ENCODE measurements at regions not wholly inside any gene's neighbourhood (a gene's known extent, or its start where the extent isn't known, plus 50 kb on each side); places are given as distances from the start of the nearest gene placed in this dataset.
"Not testable (repeated sequence)": the region's sequence is repeated elsewhere in the genome, so short reads cannot be mapped to it uniquely, and the experiment has no call there.

DNA sequence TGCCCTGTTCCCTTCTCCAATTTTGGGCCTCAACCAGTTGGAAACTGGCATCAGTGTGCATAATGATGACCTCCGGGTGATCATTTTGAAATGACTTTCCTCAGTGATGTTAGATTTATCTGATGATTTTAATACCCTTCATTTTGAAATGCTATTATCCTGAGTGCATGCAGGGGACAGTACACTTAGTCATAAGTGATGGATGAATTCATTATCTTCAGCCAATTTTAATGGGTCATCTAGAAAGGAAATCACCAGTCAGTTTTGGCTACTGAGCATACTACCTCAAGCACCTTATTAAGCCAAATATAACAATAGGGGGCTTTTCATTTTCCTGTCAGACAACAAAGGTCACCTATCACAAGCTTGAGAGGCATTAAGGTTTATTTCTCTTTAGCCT lies 118.5 kb upstream of the MIR17HG start:
- DNase-seq, result no peak

DNA sequence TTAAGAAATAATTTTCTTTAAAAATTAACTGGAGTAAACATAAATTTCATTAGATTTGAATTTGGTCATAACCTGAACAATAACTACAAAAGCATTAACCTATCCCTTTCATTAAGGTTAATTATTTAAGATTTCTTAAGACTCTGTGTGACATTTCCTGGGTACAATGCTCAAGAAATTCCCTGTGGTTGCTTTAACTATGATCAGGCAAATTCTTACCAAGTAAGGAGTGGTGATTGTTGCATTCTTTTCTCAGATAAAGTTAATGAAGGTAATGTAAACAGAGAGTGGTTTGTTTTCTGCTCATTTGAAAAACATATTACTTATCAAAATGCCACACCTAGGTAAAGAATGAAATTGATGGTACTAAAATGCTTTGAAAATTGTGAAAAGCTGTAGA lies 114.8 kb upstream of the MIR17HG start:
- no peak for DNase-seq

DNA sequence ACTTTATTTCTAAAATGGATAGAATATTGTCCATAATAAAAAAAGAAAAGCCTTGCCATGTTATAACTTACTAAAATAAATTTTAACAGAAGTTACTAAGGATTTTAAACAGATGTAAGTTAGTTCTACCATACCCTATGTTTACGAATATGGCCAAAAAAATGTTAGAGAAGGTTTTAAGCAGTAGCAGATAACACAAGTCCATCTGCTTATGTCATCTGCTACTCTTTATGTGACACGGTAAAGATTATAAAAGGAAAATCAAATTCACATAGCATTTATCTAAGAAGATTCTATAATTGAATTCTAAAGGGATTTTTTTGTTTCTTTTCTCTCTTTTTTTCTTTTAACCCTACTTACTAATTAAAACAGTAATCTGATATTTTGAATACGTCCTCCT lies 114.2 kb upstream of the MIR17HG start:
- DNase-seq, result no peak

DNA sequence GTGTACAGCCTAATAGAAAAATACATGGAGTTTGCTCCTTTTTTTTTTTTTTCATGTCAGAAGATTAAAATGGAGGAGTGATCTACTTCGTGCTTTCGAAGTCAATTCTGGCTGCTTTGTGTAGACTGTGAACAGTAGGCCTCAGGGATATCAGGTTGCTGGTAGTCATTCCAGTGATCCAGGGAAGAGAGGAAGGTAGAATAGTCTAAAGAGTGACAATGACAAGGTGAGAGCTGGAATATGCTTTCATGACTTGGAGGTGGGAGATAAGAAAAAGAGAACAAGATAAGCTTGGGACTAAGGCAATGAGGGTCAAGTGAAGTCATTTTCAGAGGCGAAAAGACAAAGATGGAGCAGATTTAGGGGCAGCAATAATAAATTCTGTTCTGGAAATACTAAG lies 111.3 kb upstream of the MIR17HG start:
- no peak for DNase-seq

DNA sequence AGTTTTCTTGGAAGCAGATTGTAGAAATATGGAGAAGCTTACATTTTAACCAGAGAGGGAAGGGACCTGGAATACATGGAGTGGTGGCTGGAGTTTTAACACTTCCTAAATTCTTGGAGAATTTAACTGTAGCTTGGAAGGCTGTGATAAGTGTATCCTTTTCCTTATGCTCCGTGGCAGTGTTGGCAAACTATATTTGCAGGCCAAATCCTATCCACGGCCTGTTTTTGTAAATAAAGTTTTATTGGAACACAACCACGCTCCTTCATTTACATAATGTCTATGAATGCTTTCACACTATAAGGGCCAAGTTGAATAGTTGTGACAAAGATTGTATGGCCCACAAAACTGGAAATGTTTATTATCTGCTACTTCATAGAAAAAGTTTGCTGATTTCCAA lies 110.6 kb upstream of the MIR17HG start:
- no peak for DNase-seq

DNA sequence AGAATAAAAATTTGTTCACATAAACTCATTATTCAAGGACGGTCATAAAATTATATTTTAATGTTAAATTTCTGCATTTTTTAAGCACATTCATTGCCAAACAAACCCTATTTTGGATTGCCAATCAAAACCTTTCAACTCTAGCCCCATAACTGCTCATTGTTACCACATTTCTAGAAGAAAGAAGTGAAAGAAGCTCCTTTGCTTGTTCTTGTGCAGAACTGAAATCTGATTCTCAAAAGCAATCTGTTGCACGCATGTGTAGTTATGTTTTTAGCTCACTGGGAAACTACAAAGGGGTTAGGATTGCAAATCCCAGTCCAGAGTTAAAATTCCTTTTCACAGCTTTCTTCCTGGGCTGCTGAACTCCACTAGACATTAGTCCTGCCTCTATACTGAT lies 109.5 kb upstream of the MIR17HG start:
- no peak for DNase-seq

DNA sequence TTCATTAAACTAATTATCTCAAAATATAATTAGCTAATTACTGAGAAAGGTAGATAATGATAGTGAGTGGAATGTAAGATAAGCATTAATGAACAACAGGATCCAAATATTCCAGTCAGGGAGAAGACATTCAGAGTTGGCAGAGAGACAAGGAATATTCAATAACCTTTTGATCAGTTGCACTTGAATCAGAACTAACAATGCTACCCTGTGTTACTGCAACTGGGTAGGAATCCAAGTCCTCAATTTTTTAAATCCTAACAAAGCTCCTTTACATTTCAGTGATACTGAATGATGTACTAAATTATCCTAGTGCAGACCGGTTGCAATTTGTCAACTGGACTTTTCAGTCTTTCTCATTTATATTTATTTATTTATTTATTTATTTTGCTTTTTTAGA lies 107.1 kb upstream of the MIR17HG start:
- no peak for DNase-seq

DNA sequence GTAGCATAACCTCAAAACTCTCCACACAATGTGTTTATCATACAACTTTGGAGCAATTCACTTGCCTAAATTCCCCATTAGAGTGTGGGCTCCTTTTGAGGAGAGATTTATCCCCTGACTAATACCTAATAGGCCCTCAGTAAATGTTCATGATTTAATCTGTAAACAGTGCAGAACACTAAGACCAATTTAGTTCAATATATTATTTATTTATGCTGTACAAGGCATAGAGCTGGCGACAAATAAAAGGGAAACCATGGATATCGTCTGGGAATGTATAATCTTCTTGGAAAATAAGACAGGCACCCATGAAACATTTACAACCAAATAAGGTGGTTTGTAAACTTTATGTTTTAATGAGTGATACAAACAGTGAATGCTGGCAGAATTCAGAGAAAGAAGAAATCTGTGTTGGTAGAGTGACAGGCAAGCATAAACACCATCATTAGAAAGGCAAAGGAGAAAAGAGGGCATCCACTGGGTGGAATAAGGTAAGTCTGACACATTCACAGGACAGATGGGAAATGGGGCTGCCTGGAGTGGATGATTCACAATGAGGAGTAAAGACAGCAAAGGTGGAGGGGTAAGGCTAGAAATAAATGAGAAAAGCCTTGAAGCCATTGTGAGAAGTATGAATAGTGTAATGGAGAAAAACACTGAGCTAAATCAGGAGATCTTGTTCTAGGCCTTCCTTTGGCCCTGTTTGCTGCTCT lies 106.1 kb upstream of the MIR17HG start:
- no peak for DNase-seq

DNA sequence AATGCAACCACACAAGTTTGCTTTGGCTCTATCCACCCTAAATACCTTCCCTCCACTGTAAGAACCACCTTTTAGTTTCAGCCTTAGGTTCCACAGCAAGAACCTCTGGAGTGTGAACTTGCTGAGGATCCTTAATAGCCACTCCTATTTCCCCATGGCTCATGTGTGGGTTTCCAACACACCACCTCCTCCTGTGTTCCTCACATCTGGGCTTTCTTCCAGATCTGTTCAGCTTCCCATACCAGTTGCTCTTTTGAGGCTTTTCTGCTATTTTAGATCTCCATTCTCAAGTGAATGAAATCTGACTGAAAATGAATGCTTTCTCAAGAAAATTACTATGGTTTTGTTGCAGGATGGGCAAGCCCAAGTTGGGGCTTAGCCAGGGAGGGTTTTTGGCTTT lies 104.8 kb upstream of the MIR17HG start:
- DNase-seq, result no peak

DNA sequence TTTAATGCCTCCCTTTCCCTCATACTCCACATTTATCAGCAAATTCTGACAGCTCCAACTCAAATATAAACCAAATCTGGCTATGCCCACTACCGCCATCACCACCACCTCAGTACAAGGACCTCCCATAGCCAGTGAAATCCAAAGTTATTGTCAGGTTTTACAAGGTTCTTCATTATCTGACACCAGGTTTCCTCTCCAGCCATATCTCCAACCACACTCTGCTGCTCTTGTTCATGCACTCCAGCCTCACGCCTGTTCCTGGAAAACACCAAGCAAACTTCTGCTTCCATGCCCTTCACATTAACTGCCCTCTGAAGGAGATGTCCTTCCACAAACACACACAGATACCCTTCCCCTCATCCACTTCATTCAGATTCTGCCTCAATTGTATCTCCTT lies 102.2 kb upstream of the MIR17HG start:
- no peak for DNase-seq

DNA sequence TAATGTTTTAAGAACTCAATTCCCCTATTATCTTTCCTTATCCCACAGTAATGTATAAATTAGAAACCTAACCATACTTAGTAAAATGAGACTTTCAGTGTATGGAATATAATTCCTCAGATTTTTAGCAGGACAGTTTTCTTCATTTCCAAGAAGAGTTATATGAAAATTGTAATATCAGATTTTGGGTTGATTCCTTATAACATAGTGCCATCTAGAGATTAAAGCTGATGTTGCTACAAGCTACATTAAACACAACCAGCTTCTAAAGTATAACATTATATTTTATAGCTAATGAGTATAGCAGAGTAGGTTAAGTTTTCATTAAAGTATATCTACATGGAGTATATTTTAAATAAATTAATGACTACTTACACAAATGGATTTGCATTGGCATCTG lies 99.7 kb upstream of the MIR17HG start:
- DNase-seq, result no peak

DNA sequence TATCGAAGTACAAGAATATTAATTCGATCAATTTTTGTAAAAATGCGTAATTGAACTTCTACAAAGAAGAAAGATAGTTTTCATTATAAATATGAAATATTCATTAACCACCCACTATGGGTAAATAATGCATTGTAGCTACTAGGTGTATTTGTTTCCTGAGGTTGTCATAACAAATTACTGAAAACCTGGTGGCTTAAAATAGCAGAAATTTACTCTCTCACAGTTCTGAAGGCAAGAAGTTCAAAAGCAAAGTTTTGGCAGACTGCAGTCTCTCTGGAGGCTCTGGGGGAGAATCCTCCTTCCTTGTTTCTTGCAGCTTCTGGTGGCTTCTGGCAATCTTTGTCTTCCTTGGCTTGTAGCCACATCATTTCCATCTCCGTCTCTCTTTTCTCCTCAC lies 99.2 kb upstream of the MIR17HG start:
- DNase-seq, result no peak

DNA sequence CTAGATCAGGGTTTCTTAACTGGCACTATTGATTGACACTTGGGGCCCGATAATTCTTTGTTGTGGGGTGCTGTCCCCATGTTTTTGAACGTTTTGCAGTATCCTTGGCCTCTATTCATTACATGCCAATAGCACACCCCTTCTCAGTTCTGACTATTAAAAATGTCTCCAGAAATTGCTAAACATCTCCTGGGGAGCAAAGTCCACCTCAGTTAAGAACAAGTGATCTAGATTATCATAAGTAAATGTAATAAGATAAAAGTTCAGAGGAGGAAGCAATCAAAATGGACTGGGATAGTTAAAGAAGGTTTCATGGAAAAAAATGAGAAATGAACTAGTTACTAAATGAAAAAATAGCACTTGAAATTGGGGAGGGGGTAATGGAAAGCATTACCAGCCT lies 98.1 kb upstream of the MIR17HG start:
- DNase-seq, result no peak

DNA sequence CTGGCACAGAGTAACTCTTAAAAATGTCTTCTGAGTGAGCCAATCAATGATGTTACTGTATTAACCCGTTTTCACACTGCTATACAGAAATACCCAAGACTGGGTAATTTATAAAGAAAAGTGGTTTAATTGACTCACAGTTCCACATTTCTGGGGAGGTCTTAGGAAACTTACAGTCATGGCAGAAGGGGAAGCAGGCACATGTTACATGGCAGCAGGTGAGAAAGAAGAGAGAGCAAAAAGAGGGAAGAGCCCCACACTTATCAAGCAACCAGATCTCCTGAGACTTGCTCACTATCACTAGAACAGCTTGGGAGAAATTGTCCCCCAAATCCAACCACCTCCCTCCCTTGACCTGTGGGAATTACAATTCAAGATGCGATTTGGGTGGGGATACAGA lies 97.6 kb upstream of the MIR17HG start:
- no peak for DNase-seq

DNA sequence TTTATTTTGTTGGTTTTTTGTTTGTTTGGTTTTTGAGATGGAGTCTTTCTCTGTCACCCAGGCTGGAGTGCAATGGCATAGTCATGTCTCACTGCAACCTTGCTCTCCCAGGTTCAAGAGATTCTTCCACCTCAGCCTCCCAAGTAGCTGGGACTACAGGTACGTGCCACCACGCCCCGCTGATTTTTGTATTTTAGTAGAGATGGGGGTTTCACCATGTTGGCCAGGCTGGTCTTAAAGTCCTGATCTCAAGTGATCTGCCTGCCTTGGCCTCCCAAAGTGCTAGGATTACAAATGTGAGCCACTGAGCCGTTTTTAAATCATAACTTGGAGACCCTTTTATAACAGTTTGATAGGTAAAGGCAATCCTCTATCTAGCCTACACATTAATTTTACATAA lies 95.9 kb upstream of the MIR17HG start:
- DNase-seq, result not testable (repeated sequence)

DNA sequence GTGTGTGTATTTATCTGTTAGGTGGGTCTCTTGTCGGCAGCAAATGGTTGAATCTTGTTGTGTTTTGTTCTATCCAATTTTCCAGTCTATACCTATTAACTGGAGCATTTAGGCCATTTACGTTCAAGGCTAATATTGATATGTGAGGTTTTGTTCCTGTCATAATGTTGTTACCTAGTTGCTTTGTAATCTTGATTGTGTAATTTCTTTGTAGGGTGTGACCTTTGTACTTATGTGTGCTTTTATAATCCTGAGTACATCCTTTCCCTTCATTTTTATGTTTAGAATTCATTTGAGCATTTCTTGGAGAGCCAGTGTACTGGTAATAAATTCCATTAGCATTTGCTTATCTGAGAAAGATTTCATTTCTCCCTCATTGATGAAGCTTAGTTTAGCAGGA lies 83.0 kb upstream of the MIR17HG start:
- no peak for DNase-seq

DNA sequence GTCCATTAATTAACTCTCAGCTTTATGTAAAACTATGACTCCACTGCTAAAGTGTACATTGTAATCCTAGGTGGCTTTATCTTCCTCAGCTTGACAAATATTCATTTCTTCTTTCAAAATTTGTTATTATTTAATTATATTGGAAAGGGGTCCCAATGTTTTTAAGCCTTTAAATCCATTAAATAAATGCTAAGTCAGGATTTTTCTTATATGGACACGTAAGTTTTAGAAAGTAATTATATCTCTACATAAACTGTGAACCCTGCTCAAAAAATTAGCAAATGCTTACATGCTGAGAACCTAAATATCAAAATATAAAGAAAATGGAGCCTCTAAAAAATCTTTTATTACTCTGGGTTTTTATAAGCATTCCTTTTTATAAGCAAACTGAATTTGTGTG lies 78.2 kb upstream of the MIR17HG start:
- no peak for DNase-seq

DNA sequence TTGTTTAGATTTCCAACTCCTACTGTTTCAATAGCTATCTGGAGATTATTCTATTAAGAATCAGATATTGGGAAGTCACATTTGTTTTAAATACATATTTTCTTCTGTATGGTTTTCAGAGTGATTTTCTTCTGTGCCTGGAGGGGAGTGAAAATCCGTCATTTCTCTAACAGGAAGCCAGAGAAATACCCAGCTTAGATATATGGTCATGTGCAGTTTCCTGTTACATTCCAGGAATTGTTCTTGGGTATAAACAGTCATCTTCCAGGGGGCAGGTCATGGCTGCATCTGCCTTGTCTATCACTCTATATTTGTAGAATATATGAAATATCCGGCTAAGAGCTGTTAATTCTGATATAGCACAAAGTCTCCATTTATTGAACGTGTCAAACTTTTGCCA lies 77.5 kb upstream of the MIR17HG start:
- DNase-seq, result no peak

DNA sequence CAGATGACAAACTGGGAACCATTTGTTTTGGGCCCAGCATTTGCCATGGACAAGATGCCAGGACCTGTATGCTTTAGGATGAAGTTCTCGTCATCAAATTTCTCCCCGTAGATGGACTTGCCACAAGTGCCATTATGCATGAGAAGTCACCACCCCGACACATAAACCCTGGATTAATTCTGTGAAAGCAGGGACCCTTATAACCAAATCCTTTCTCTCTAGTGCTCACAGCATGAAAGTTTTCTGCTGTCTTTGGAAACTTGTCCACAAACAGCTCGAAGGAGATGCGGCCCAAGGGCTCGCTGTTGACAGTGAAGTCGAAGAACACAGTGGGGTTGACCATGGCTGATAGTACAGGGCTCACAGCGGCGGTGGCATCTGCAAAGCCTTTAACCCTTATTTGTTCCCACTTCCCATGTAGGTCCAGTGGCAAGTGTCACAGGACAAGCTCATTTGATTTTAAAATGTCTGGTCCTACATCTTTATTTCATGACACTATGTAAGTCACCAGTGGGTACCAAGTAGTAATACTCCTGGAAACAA lies 75.2 kb upstream of the MIR17HG start:
- no peak for DNase-seq

DNA sequence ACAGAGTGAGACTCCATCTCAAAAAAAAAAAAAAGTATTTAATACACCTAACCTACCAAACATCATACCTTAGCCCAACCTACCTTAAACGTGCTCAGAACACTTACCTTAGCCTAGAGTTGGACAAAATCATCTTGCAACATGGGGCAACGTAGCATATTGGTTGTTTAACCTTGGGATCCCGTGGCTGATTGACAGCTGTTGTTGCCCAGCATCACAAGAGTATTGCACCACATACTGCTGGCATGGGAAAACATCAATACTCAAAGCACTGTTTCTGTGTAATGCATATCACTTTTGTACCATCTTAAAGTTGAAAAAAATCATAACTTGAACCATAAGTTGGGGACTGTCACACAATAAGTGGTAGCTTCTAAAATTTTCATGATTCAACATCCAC lies 73.8 kb upstream of the MIR17HG start:
- no peak for DNase-seq

DNA sequence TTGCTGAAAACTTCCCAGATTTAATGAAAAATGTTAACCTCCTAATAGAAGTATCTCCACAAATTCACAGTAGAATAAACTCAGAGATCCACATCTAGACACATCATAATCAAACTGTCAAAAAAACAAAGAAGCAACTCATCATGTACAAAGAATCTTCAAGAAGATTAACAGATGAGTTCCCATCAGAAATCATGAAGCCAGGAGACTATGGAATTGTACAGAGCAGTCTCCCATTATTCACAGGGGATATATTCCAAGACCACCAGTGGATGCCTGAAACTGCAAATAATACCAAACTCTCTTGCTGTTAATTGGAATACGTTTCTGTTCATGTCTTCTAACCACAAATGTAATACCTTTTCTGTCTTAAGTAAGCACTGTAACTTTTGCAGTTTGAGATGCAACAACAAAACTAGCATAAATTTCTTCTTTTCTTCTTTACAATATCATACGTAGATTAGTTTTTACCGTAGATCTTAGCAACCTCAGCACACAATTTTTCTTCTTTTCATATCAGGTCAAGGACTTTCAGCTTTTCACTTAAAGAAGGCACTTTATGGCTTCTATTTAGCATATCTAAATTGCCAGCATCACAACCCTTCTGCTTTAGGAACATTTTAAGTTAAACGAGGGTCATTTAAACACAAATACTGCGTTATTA lies 70.3 kb upstream of the MIR17HG start:
- DNase-seq, result no peak

DNA sequence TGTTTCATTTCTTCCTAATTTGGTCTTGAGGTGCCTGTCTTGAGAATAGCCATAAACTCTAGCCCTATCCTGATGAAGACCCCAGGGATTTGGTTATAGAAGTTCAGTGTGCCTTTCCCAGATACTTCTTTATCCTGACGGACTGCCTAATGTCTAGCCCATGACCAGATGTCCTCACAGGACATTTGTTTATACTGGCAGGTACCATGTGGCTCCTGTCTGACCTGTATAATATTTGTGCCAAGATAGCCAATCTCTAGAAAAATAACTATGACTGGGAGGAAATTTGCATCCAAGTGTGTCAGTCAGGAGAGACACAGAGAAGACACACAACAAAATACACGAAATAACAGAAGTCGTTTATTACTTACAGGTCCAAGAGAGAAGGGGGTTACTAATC lies 69.2 kb upstream of the MIR17HG start:
- DNase-seq, result no peak

DNA sequence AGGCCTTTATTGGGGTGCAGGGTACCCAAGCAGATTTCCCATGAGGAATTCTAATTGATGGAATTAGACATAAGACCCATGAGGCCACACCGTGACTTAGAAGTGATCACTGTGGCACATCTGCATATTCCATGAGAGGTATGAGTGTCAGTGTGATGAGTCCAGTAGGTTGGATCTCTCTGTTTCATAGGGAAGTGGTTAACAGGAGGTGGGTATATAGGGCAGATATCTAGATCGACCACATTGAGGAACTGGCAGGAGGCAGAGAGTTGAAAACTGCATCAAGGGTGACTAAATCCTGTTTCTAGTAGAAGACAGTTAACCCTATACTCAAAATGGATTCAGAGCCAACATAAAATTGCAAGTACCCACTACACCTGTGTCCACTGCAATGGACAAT lies 68.6 kb upstream of the MIR17HG start:
- no peak for DNase-seq
